Inflammatory macrophage (primary cell): ENCODE measurements at regions not wholly inside any gene's neighbourhood (a gene's known extent, or its start where the extent isn't known, plus 50 kb on each side); places are given as distances from the start of the nearest gene placed in this dataset.
"Not testable (repeated sequence)": the region's sequence is repeated elsewhere in the genome, so short reads cannot be mapped to it uniquely, and the experiment has no call there.

Experiments used
- DNase-seq, 2 donors: peaks; one replicate each; pipeline ENCODE4 v3.0.0-alpha.2; 2020 to 2022

GRCh38 chr2:56813490-56813889, 629.7 kb downstream of the CCDC85A start:
- DNase-seq = no peak

- DNase-seq = no peak
Observed at GRCh38 chr2:56816666-56817065, 632.9 kb downstream of the CCDC85A start.

DNA sequence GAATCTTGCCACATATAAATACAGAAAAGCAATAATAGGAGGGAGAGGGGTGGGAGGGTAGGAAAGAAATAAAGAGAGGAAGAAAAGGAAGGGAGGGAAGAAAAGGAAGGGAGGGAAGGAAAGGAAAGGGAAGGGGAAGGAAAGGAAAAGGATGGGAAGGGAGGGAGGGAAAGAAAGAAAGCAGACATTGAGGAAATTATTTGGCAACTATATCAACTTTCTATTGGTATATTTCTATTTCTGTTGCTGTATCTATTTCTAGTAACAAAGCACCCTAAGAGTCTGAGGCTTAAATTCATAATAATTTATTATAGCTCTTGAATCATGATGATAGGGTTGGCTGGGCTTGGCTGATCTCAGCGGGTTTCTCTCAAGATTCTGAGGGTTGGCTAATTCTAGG, 648.0 kb downstream of the CCDC85A start:
- no peak for DNase-seq

- DNase-seq = no peak
Observed at GRCh38 chr2:56834686-56835085, 650.9 kb downstream of the CCDC85A start.

DNA sequence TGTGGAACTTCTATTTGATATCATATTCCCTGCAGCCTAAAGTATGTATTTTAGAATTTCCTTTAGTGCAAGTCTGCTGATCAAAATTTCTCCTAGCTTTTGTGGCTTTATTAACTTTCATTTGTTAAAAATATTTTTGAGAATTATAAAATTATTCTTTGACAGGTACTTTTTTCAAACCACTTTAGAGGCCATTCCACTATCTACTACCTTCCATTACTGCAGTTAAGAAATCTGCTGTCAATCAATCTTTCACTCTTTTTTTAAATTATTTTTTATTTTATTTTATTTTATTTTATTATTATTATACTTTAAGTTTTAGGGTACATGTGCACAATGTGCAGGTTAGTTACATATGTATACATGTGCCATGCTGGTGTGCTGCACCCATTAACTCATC, 656.2 kb downstream of the CCDC85A start:
- DNase-seq = not testable (repeated sequence)

GRCh38 chr2:56860991-56861390, 677.2 kb downstream of the CCDC85A start:
- no peak for DNase-seq

- no peak for DNase-seq
Observed at GRCh38 chr2:56871644-56872043, 687.9 kb downstream of the CCDC85A start.

DNA sequence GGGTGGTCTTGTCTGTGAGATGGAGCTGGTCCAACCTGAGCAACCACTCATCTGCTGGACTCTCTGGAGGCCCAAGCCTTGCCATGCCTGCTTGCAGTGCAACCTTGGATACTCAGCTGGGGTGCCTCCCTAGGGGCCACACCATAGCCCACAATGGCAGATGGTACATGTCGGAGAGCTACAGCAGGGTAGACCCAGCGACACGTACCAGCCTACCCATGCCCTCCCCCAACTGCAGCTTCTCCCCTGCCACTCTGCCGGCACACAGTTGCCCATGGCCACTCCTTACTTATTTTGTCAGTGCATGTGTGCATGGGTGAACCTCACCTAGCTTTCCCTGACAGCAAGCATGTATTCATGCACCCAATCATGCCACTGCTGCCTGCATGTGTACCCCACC, 690.9 kb downstream of the CCDC85A start:
- DNase-seq = no peak

DNA sequence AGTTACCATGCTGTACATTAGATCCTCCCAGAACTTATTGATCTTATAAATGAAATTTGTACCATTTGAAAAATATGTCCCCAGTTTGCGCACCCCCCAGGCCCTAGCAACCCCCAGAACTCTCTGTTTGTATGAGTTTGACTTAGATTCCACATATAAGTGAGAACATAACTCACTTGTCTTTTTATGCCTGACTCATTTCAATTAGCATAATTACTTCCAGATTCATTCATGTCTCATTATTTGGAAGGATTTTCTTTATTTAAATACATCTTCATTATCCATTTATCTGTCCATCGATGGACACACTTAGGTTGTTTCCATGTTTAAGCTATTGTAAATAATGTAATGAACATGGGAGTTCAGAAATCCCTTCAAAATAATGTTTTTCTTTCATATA, 705.9 kb downstream of the CCDC85A start:
- DNase-seq = no peak

DNA sequence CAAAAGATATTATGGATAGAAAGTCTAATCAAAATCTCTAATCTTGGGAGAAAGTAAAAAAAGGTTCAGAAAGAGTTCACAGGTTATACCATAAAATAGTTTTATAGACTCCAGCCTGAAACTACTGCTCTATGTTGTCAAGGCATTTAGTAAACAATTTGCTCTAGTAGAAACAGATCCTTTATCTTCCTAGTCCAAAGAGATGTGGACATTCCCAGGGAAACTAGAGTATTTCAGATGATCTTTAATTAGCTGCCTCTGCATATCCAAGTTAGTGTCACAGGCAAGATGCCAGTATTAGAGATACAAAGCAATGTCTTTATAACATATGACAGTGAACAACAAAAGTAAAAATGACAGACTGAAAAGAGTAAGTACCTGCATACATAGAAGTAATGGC, 708.6 kb downstream of the CCDC85A start:
- no peak for DNase-seq

DNA sequence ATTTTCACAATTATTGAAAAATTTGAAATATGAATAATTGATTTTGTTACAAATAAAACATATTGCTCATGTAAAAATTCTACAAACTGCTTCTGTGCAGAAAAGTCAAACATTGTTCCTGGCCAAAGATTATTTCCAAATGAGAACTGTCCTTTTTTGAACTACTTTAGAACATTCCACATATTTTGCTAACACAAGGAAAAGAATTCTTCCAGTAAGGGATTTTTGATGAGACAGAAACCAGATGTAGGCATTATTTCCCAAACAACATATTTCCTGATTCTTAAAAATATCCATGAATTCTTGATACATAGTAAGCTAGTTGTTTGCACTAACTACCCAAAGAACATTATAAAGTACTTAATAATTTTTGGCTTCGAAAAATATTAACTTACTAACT, 715.2 kb downstream of the CCDC85A start:
- no peak for DNase-seq

GRCh38 chr2:56912490-56912889, 728.7 kb downstream of the CCDC85A start:
- DNase-seq = no peak

DNA sequence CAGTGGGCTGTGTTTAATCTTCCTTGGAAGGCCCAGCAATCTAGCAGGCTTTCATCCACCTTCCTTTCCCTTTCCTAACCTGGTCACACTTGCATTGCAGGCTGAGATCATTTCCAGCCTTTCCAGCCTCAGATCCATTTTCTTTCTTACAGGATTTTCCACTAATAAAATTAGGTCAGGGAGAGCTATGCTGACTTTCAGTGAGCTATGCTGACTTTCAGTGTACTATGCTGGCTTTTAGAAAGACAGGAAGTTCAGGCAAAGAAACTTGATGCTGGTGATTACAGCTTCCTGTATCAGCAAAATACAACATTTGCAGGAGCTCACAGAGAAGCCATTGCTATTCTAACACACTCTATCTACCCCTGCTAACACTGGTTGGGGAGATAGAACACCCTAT, 735.0 kb downstream of the CCDC85A start:
- DNase-seq = no peak

DNA sequence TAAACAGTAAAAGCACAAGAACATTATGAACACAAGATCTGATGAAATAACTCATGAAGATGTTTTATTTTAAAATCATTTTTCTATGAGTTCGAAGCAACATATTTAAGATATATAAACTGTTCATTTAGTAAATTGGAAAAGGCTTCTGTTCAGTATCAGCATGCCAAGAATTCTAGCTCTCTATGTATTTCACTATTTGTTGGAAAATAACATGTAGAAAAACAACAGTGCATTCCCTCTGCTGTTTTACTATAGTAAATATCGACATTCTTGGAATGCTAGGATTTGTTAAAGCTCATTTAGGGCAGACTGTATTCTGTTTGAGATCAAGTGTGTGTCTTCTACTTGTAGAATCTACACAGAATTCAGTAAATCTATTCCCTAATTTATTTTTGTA, 750.2 kb downstream of the CCDC85A start:
- DNase-seq = no peak

DNA sequence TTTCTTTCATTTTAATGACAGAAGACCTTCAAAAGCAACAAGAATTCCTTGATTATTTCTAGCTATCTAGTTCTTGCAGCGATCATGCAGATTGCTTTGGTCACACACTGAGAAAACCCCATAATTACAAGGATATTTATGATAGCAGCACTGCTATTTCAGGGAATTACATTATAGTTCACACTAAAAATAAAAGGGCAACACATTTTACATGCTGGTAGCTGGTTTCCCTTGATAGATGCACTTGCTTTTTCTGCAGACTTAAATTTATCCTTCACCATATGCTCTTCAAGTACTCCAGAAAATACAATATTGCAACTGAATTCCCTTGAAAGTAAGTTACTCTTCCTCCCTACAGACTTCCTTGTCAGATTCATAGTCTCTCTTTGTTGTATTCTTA, 751.1 kb downstream of the CCDC85A start:
- DNase-seq = no peak

- no peak for DNase-seq
Observed at GRCh38 chr2:56940054-56940453, 756.3 kb downstream of the CCDC85A start.

- DNase-seq = no peak
Observed at GRCh38 chr2:56952871-56953270, 769.1 kb downstream of the CCDC85A start.

DNA sequence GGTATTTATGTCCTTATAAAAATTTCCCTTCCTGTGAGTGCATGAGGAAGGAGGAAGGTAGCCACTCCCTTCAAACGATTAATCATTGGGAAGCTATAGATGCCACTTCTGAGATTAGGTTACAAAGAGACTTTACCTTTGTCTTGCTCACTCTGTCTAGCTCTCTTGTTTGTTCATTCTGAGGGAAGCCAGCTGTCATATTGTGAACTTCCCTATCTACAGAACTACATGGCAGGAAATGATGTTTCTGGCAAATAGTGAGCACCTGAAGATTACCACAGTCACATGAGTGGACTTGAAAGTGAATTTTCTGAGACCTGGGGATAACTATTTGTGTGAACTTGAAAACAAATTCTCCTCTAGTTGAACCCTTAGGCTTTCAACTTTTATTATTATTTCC, 776.8 kb downstream of the CCDC85A start:
- no peak for DNase-seq

DNA sequence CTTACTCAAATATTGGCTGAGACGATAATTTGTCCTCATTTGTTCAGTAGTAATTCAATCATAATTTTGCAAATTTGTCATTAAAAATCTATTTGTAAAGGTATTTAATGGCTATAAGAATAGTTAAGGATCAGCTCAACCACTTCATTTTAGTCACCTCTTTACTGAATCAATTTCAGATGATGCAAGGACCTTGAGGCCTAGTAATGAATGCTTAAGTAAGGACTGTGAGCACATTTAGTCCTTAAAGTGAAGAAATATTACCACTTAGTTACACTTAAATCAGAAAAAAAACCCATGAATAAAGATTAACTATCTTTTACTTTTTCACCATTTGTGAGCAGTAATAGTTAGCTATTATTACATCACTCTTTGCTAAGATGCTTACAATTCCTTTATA, 778.9 kb downstream of the CCDC85A start:
- no peak for DNase-seq

- DNase-seq = no peak
Observed at GRCh38 chr2:56969513-56969912, 785.7 kb downstream of the CCDC85A start.

DNA sequence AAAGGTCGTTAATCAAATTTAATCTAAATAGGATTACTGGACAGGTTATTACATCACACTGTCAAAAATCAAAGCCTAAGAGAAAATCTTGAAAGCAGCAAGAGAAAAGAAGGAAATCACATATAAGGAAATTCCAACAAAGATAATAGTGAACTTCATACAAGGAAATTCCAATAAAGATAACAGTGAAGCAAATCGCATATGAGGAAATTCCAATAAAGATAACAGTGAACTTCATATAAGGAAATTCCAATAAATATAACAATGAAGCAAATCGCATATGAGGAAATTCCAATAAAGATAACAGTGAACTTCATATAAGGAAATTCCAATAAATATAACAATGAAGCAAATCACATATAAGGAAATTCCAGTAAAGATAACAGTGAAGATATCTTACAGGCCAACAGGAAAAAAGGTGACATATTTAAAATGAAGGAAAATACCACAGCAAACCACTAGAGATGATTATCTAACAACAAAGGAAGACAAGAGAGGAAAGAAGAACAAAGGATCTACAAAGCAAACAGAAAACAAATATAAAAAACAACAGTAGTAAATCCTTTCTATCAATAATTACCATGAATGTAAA, 787.7 kb downstream of the CCDC85A start:
- DNase-seq = no peak

- no peak for DNase-seq
Observed at GRCh38 chr2:56981554-56981953, 797.8 kb downstream of the CCDC85A start.

DNA sequence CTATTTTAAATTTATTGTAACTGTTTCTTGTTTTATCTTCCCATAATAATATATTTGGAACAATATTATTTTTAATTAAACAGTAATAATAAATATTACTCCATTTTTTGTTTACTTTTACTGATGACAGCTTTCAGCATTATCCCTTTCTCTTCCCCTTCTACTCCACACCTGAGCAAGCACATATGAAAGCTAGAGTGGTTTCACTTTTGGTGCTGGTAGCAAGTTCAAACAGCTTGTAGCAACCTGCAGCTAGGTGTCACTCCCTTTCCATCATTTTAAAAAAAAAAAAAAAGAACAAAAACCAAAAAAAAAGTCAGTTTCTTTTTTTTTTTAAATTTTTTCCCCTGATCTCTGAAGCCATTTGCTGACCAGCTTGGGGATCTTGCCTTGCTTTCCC, 801.8 kb downstream of the CCDC85A start:
- DNase-seq = no peak

GRCh38 chr2:57022496-57022895, 838.7 kb downstream of the CCDC85A start:
- no peak for DNase-seq

DNA sequence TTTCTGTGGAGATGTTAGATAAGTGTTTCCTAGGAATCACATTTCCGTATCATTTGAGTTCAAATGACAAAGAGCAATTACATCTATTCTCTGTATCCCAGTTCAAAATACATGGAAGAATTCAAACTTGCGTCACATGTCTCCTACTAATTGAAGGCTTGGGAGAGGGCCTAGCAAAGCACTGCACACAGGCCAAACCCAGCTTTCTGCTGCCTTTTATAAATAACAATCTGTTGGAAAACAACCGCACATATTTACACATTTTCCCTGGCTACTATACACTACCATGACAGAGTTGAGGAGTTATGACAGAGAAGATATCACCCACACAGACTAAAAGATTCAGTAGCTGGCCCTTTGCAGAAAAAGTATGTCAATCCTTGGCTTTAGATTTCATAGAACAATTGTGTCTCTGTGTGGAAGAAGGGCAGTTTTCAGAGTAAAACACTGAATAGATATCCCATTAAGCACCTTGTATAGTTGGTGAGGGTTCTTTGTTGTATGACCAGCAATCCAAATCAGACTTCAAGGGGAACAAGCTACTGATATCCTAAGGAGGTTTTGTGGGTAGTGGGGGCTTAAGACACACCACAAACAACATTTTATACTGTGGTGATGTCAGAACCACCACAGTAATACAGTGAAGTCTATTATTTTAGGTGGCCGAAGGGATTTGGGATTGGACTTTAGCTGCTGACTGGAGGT, 861.3 kb downstream of the CCDC85A start:
- DNase-seq = no peak
